ENCODE measurements at regions not wholly inside any gene's neighbourhood (a gene's known extent, or its start where the extent isn't known, plus 50 kb on each side); places are given as distances from the start of the nearest gene placed in this dataset.

GRCh38 chr5:120062515-120062917 lies 401.6 kb upstream of the PRR16 start:
- Histone ChIP-seq H3K27me3 (ENCODE audit: insufficient read depth) (no peaks in the 10 kb centered on the region), H3K9me3 (no peaks in the 10 kb centered on the region), H3K4me1 (ENCODE audit: control insufficient read depth in 1 of 2, insufficient read depth in 2 of 2, low read depth in 1 of 2, low read length in 1 of 2) (peaks cover 0 to 2% of the 10 kb centered on the region in 2 experiments; a peak in 1 of 4 replicates), H3K9me2 (no peaks in the 10 kb centered on the region), H3K36me3 (replicated peaks in 1 of 2; ENCODE audit: control insufficient read depth in 1 of 2, insufficient read depth in 2 of 2, low read length in 1 of 2) (no peaks in the 10 kb centered on the region), H3K79me2 (ENCODE audit: insufficient read depth) (no peaks in the 10 kb centered on the region), H3K4me2 (no peak overlapping the region), H3K4me3 (ENCODE audit: low read depth in 2 of 2, low read length in 1 of 2) (no peak overlapping the region), H3F3A (replicated peaks; ENCODE audit: insufficient read depth) (no peaks in the 10 kb centered on the region), H2AFZ (ENCODE audit: low read depth) (no peak overlapping the region), H3K27ac (ENCODE audit: low read depth in 2 of 2, low read length in 1 of 2) (no peak overlapping the region), H4K20me1 (ENCODE audit: insufficient read depth) (no peaks in the 10 kb centered on the region), H3K9ac (no peak overlapping the region)
- ChIA-PET POLR2A (no interaction called here), CTCF (no interaction called here)
- TF ChIP-seq JUND (IDR thresholded peaks at IDR 0.05), result no peak
- TF ChIP-seq SMC3 (IDR thresholded peaks at IDR 0.05; ENCODE audit: low read depth, low read length), result no peak
- TF ChIP-seq MEF2A (IDR thresholded peaks at IDR 0.05; ENCODE audit: borderline replicate concordance, low read depth), result no peak
- no peak for TF ChIP-seq MAX (IDR thresholded peaks at IDR 0.05; ENCODE audit: low read depth)
- no peak for TF ChIP-seq GABPA (IDR thresholded peaks at IDR 0.05; ENCODE audit: low read depth)
- TF ChIP-seq TAF1 (IDR thresholded peaks at IDR 0.05; ENCODE audit: borderline replicate concordance, low read depth, low read length), result no peak
- TF ChIP-seq TCF12 (IDR thresholded peaks at IDR 0.05), result no peak
- no peak for TF ChIP-seq EP300 (IDR thresholded peaks at IDR 0.05; ENCODE audit: borderline replicate concordance in 1 of 2, low read depth in 1 of 2, low read length in 1 of 2)
- no peak for TF ChIP-seq USF2 (IDR thresholded peaks at IDR 0.05; ENCODE audit: borderline replicate concordance, low read depth, low read length)
- TF ChIP-seq ZBTB33 (IDR thresholded peaks at IDR 0.05; ENCODE audit: borderline replicate concordance, low read depth), result no peak
- TF ChIP-seq RXRA (IDR thresholded peaks at IDR 0.05; ENCODE audit: borderline replicate concordance, low read depth), result no peak
- TF ChIP-seq FOXM1 (IDR thresholded peaks at IDR 0.05; ENCODE audit: low read depth), result no peak
- TF ChIP-seq NFIC (IDR thresholded peaks at IDR 0.05; ENCODE audit: borderline replicate concordance), result no peak
- no peak for TF ChIP-seq USF1 (IDR thresholded peaks at IDR 0.05; ENCODE audit: borderline replicate concordance, low read depth)
- no peak for TF ChIP-seq IRF3 (IDR thresholded peaks at IDR 0.05; ENCODE audit: low read depth, low read length)
- TF ChIP-seq POLR2AphosphoS5 (IDR thresholded peaks at IDR 0.05; ENCODE audit: low read depth, low read length), result no peak
- no peak for TF ChIP-seq CHD2 (IDR thresholded peaks at IDR 0.05; ENCODE audit: low read length, partially characterized antibody)
- TF ChIP-seq FOSL2 (IDR thresholded peaks at IDR 0.05; ENCODE audit: borderline replicate concordance, low read depth), result no peak
- TF ChIP-seq CTCF (IDR thresholded peaks at IDR 0.05), result no peak
- 78% methylated on average over 4 of the region's 4 CpGs for WGBS (ENCODE audit: low lambda C conversion rate)
- no peak for DNase-seq
